HL-60 (cell line): ENCODE measurements at regions not wholly inside any gene's neighbourhood (a gene's known extent, or its start where the extent isn't known, plus 50 kb on each side); places are given as distances from the start of the nearest gene placed in this dataset.

Experiments
- DNase-seq, 2 experiments: peaks; one replicate each; pipeline ENCODE4 v3.0.0-alpha.2; 2010 to 2020; ENCODE audit warnings: low read depth in 1 of 2, low spot score in 1 of 2
- H3K27ac ChIP-seq: fragments of 250-450 bp; sonication (Bioruptor Pico); replicated peaks from 2 replicates; pipeline ENCODE4 v1.5.1; 2020; ENCODE audit warnings: mild to moderate bottlenecking, moderate library complexity
- H3K27me3 ChIP-seq: fragments of 250-450 bp; sonication (Bioruptor Pico); 2 replicates; pipeline ENCODE4 v1.5.1; 2021; ENCODE audit warnings: mild to moderate bottlenecking, moderate library complexity; ENCODE audit not compliant: insufficient read depth, poor library complexity, severe bottlenecking
- H3K4me3 ChIP-seq: replicated peaks from 2 replicates; pipeline ENCODE4 v1.5.1; 2011; ENCODE audit warnings: mild to moderate bottlenecking, control low read depth, low read length; ENCODE audit not compliant: insufficient read depth
- GABPA ChIP-seq: IDR thresholded peaks from 2 replicates; pipeline ENCODE4 v1.6.1; 2012; ENCODE audit warnings: low read depth
- POLR2AphosphoS5 ChIP-seq: IDR thresholded peaks from 2 replicates; pipeline ENCODE4 v1.6.1; 2012; ENCODE audit warnings: low read depth
- SPI1 ChIP-seq: IDR thresholded peaks from 2 replicates; pipeline ENCODE4 v1.6.1; 2012; ENCODE audit warnings: low read depth, mild to moderate bottlenecking, borderline replicate concordance
- TF ChIP-seq, protein P1 (sequence below): IDR thresholded peaks from 2 replicates; pipeline ENCODE4 v1.6.1; 2012; ENCODE audit warnings: low read depth; ENCODE audit not compliant: insufficient replicate concordance
- TF ChIP-seq, protein P2 (sequence below): IDR thresholded peaks from one replicate; pipeline ENCODE4 v1.5.1; 2011; ENCODE audit warnings: low read length, control low read depth, inconsistent platforms; ENCODE audit not compliant: insufficient read depth

DNA sequence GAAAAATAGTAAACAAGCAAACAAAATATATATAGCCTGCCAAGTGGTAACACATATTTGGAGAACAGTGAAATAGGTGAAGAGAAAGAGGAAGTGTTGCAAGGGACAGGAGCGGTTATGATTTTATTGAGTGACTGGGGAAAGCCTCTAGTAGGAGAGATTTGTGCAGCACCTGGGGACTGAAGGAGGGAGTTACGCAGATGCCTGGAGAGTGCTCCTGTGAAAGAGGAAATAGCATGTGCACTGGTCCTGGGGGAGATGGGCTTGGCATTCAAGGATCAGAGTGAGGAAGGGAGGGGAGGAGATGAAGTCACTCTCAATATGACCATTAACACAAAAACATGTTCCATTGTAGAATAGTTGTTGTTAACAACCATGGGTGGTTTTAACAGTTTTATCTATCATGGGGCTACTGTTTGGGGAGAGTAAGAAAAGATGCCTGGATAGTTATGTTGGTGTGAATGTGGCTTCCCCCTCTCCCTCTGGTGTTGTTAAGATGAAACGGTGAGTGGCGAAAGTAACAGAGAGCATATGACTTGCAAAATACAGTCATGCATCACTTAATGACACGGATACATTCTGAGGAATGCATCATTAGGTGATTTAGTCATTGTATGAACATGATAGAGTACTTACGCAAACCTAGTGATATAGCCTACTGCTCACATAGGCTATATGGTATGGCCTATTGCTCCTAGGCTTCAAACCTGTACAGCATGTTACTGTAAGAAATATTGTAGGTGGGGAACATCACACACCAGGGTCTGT, 251.7 kb upstream of the ARGLU1 start:
- DNase-seq, result no peak
- Histone ChIP-seq H3K27me3 (no peaks in the 10 kb centered on the region), H3K4me3 (no peak overlapping the region), H3K27ac (no peak overlapping the region)
- TF ChIP-seq GABPA (no peak), SPI1 (peak; percentile 38; the same call in 1 of the 2 replicates)

DNA sequence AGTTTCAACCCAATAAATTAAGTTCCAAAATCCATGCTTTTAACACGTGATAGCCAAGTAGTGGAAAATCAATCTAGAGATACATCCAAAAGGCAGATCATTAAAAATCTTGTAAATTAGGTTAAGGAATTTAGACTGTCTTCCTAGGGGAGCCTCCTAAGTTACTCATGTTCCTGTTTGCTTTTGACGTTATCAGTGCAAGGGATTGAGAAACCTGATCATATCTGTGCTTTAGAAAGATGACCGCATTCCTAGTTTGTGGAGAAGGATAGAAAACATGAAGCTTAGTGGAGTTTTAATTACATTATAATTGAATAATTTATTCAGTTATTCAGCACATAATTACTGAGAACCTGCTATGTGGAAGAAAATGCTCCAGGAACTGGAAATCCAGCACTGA, 251.0 kb upstream of the ARGLU1 start:
- DNase-seq, result no peak
- no peak overlapping the region for H3K4me3 ChIP-seq
- TF ChIP-seq, protein P1, sequence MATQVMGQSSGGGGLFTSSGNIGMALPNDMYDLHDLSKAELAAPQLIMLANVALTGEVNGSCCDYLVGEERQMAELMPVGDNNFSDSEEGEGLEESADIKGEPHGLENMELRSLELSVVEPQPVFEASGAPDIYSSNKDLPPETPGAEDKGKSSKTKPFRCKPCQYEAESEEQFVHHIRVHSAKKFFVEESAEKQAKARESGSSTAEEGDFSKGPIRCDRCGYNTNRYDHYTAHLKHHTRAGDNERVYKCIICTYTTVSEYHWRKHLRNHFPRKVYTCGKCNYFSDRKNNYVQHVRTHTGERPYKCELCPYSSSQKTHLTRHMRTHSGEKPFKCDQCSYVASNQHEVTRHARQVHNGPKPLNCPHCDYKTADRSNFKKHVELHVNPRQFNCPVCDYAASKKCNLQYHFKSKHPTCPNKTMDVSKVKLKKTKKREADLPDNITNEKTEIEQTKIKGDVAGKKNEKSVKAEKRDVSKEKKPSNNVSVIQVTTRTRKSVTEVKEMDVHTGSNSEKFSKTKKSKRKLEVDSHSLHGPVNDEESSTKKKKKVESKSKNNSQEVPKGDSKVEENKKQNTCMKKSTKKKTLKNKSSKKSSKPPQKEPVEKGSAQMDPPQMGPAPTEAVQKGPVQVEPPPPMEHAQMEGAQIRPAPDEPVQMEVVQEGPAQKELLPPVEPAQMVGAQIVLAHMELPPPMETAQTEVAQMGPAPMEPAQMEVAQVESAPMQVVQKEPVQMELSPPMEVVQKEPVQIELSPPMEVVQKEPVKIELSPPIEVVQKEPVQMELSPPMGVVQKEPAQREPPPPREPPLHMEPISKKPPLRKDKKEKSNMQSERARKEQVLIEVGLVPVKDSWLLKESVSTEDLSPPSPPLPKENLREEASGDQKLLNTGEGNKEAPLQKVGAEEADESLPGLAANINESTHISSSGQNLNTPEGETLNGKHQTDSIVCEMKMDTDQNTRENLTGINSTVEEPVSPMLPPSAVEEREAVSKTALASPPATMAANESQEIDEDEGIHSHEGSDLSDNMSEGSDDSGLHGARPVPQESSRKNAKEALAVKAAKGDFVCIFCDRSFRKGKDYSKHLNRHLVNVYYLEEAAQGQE, result no peak
- TF ChIP-seq POLR2AphosphoS5 (no peak), GABPA (no peak), SPI1 (no peak)
- TF ChIP-seq, protein P2, sequence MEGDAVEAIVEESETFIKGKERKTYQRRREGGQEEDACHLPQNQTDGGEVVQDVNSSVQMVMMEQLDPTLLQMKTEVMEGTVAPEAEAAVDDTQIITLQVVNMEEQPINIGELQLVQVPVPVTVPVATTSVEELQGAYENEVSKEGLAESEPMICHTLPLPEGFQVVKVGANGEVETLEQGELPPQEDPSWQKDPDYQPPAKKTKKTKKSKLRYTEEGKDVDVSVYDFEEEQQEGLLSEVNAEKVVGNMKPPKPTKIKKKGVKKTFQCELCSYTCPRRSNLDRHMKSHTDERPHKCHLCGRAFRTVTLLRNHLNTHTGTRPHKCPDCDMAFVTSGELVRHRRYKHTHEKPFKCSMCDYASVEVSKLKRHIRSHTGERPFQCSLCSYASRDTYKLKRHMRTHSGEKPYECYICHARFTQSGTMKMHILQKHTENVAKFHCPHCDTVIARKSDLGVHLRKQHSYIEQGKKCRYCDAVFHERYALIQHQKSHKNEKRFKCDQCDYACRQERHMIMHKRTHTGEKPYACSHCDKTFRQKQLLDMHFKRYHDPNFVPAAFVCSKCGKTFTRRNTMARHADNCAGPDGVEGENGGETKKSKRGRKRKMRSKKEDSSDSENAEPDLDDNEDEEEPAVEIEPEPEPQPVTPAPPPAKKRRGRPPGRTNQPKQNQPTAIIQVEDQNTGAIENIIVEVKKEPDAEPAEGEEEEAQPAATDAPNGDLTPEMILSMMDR, result no peak
- H3K27ac ChIP-seq, result no peak overlapping the region
- H3K27me3 ChIP-seq, result no peaks in the 10 kb centered on the region

DNA sequence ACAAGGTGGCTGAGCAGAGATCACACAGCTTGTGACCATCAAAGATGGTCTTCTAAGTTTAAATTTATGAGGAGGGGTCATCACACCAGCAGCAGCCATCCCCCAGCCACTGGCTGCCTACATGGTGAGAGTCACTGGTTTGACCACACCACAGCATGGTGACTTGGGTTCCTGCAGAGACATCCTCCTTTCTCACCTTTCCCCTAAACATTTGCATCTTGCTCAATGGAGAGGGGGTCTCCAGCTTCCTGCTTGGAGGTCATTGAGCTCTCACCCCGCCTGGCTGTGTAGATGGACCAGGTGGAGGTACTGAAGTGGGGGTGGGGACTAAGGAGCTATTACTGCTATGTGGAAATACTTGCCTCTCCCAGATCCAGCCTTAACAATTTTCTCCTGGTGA, 247.6 kb upstream of the ARGLU1 start:
- Histone ChIP-seq H3K4me3 (no peak overlapping the region), H3K27ac (no peak overlapping the region), H3K27me3 (no peaks in the 10 kb centered on the region)
- TF ChIP-seq POLR2AphosphoS5 (no peak), SPI1 (no peak), GABPA (no peak)
- TF ChIP-seq, protein P2, result no peak
- TF ChIP-seq, protein P1, result no peak
- DNase-seq, result no peak

DNA sequence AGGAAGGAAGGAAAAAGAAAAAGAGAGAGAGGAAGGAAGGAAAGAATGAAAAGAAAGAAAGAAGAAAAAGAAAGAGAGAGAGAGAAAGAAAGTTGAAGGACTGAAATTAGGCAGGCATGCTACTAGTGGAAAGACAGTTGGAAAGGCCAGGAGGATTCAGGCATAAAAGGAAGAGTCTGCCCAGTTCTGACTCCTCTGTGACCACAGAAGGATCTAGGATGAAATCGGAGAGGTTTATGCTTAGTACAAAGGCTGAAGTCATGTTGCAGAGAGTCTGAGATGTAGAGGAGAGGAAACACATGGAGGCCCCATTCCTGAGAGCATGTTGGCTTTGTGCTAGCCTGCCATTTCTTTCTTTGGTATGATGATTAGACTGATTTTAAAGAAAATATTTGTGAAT, 246.5 kb upstream of the ARGLU1 start:
- TF ChIP-seq, protein P2, result no peak
- TF ChIP-seq, protein P1, result no peak
- TF ChIP-seq SPI1 (no peak), GABPA (no peak), POLR2AphosphoS5 (no peak)
- DNase-seq, result no peak
- no peaks in the 10 kb centered on the region for H3K27me3 ChIP-seq
- no peak overlapping the region for H3K27ac ChIP-seq
- no peak overlapping the region for H3K4me3 ChIP-seq
